Heart left ventricle (tissue), 13 donors: ENCODE measurements at regions not wholly inside any gene's neighbourhood (a gene's known extent, or its start where the extent isn't known, plus 50 kb on each side); places are given as distances from the start of the nearest gene placed in this dataset.

ENCODE experiments used
- POLR2A ChIP-seq, 2 donors: fragments of 450-650 bp; IDR thresholded peaks; one replicate each; pipeline ENCODE4 v1.6.1; 2017; ENCODE audit warnings: antibody characterized with exemption in 2 of 2, mild to moderate bottlenecking in 2 of 2, moderate library complexity in 2 of 2
- TF ChIP-seq, protein P1 (sequence below), 12 donors: fragments of 200-600 bp; sonication (generic) in 4 of 12; IDR thresholded peaks; one replicate each; pipeline versions ENCODE4 v1.5.0 to v1.8.0; 2018 to 2022; ENCODE audit warnings: antibody characterized with exemption in 12 of 12, mild to moderate bottlenecking in 5 of 12
- donor health status: ischemic (EF 13 %, LVEDD 7.1; RV severe dilation, severe dysfunction).
- donor health status: DM: no; HTN: yes; CAD: no.
- donor health status: DM: no; HTN: no; CAD: no.
- donor health status: ischemic (EF 25% LVEDD 6.9; RV normal size, moderate dysfunction).
- donor health status: ischemic (EF 25% LVEDD 5.7; RV mildly dilated, moderate dysfunction).
- donor health status: ischemic (EF 35%, LVEDD 5.7; RV mildly dilated, moderate dysfunction).
- donor health status: nonischemic (EF 11% LVEDD 7.7; RV severe dilation, severe dysfunction).
- donor health status: DM: yes; HTN: yes; CAD: no.
- donor health status: PGD.
- donor health status: ischemic (EF 29% LVEDD 5.4; RV normal size, mild dysfunction).
- donor health status: nonischemic (EF 23%, LVEDD 6.1; RV moderate dilation, normal function).

- TF ChIP-seq, protein P1, sequence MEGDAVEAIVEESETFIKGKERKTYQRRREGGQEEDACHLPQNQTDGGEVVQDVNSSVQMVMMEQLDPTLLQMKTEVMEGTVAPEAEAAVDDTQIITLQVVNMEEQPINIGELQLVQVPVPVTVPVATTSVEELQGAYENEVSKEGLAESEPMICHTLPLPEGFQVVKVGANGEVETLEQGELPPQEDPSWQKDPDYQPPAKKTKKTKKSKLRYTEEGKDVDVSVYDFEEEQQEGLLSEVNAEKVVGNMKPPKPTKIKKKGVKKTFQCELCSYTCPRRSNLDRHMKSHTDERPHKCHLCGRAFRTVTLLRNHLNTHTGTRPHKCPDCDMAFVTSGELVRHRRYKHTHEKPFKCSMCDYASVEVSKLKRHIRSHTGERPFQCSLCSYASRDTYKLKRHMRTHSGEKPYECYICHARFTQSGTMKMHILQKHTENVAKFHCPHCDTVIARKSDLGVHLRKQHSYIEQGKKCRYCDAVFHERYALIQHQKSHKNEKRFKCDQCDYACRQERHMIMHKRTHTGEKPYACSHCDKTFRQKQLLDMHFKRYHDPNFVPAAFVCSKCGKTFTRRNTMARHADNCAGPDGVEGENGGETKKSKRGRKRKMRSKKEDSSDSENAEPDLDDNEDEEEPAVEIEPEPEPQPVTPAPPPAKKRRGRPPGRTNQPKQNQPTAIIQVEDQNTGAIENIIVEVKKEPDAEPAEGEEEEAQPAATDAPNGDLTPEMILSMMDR (IDR thresholded peaks at IDR 0.05): no peak
- TF ChIP-seq POLR2A (IDR thresholded peaks at IDR 0.05): no peak
These were observed 490.9 kb upstream of the ADAMTS9 start for GRCh38 chr3:65178703-65179102.
